ENCODE measurements at regions not wholly inside any gene's neighbourhood (a gene's known extent, or its start where the extent isn't known, plus 50 kb on each side); places are given as distances from the start of the nearest gene placed in this dataset.

DNA sequence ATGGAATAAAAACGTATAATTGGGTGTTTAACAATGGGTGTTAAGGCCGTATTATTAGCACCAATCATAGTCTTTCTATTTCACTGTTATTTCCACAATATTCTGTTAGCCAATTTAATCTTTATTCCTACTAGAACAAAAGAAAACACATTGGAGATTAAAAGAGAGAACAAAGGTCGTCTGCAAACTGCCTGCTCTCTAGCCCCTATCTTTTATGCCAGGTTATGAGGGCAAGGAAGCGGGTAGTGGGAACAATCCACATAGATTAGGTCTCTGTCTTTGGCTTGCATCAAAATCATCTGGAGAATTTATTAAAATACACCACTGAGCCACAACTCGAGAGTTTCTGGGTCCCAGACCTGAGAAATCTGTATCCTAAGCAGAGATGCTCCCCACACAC, 69.4 kb upstream of the DSC1 start:
- TF ChIP-seq, protein P1, sequence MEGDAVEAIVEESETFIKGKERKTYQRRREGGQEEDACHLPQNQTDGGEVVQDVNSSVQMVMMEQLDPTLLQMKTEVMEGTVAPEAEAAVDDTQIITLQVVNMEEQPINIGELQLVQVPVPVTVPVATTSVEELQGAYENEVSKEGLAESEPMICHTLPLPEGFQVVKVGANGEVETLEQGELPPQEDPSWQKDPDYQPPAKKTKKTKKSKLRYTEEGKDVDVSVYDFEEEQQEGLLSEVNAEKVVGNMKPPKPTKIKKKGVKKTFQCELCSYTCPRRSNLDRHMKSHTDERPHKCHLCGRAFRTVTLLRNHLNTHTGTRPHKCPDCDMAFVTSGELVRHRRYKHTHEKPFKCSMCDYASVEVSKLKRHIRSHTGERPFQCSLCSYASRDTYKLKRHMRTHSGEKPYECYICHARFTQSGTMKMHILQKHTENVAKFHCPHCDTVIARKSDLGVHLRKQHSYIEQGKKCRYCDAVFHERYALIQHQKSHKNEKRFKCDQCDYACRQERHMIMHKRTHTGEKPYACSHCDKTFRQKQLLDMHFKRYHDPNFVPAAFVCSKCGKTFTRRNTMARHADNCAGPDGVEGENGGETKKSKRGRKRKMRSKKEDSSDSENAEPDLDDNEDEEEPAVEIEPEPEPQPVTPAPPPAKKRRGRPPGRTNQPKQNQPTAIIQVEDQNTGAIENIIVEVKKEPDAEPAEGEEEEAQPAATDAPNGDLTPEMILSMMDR (conservative IDR thresholded peaks at IDR 0.05; ENCODE audit: low read depth in 2 of 2) = no peak
- TF ChIP-seq ZNF331 (CRISPR knock-in tag; IDR thresholded peaks at IDR 0.05; ENCODE audit: low read depth) = no peak
- no peak for TF ChIP-seq CREB1 (CRISPR knock-in tag; IDR thresholded peaks at IDR 0.05; ENCODE audit: low read depth)
- TF ChIP-seq POLR2AphosphoS5 (IDR thresholded peaks at IDR 0.05; ENCODE audit: low read depth) = no peak
- TF ChIP-seq EZH2phosphoT487 (IDR thresholded peaks at IDR 0.05; ENCODE audit: unreplicated experiment) = no peak
